ENCODE measurements at regions not wholly inside any gene's neighbourhood (a gene's known extent, or its start where the extent isn't known, plus 50 kb on each side); places are given as distances from the start of the nearest gene placed in this dataset.

- TF ChIP-seq CTCF (IDR thresholded peaks at IDR 0.05) = no peak
- no peak for TF ChIP-seq POLR2AphosphoS5 (IDR thresholded peaks at IDR 0.05)
- TF ChIP-seq POLR2A (IDR thresholded peaks at IDR 0.05) = no peak
These were observed 185.3 kb upstream of the POU3F3 start for GRCh38 chr2:104668631-104669030.
